ENCODE measurements at regions not wholly inside any gene's neighbourhood (a gene's known extent, or its start where the extent isn't known, plus 50 kb on each side); places are given as distances from the start of the nearest gene placed in this dataset.

DNA sequence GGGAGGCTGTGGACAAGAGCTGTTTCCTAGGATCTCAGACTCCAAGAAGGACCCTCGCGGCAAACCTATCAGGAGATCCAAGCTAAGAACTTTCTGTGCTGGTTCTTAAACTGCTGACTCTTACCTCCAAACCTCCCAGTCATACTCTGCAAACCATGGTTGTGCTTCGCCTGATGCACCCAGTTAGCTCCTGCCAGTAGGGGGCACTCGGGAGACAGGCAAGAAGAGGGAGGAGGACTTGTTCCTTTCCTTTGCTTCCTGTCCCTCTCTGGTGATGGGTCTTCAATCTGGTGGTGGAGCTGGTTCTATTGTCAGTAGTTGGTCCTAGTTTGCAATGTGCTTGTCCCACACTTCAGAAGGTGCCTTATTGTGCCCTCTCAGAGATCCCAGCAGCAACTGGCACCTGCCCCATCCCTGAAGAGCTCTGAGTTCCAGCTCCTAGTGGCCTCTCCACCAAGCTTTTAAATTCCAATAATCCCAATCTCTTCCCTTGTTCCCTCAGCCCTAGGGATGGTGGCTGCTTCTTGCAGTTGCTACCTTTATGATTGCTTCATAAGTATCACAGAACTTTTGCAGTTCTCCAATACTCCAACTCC lies 113.5 kb upstream of the RPL38 start:
- H3K27ac Mint-ChIP-seq (ENCODE audit: unreplicated experiment) = no peak overlapping the region
- H3K4me1 Mint-ChIP-seq (ENCODE audit: unreplicated experiment) = no peaks in the 10 kb centered on the region
- no peaks in the 10 kb centered on the region for H3K9me3 Mint-ChIP-seq (ENCODE audit: unreplicated experiment)
- DNase-seq (ENCODE audit: low spot score) = peak; percentile 54
- TF ChIP-seq, protein P1, sequence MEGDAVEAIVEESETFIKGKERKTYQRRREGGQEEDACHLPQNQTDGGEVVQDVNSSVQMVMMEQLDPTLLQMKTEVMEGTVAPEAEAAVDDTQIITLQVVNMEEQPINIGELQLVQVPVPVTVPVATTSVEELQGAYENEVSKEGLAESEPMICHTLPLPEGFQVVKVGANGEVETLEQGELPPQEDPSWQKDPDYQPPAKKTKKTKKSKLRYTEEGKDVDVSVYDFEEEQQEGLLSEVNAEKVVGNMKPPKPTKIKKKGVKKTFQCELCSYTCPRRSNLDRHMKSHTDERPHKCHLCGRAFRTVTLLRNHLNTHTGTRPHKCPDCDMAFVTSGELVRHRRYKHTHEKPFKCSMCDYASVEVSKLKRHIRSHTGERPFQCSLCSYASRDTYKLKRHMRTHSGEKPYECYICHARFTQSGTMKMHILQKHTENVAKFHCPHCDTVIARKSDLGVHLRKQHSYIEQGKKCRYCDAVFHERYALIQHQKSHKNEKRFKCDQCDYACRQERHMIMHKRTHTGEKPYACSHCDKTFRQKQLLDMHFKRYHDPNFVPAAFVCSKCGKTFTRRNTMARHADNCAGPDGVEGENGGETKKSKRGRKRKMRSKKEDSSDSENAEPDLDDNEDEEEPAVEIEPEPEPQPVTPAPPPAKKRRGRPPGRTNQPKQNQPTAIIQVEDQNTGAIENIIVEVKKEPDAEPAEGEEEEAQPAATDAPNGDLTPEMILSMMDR (IDR thresholded peaks at IDR 0.05; ENCODE audit: unreplicated experiment) = peak; percentile 49
- H3K27me3 Mint-ChIP-seq (ENCODE audit: unreplicated experiment) = no peaks in the 10 kb centered on the region
- no peak overlapping the region for H3K4me3 Mint-ChIP-seq (ENCODE audit: unreplicated experiment)
- H3K36me3 Mint-ChIP-seq (ENCODE audit: low read depth, unreplicated experiment) = peaks cover 4% of the 10 kb centered on the region

DNA sequence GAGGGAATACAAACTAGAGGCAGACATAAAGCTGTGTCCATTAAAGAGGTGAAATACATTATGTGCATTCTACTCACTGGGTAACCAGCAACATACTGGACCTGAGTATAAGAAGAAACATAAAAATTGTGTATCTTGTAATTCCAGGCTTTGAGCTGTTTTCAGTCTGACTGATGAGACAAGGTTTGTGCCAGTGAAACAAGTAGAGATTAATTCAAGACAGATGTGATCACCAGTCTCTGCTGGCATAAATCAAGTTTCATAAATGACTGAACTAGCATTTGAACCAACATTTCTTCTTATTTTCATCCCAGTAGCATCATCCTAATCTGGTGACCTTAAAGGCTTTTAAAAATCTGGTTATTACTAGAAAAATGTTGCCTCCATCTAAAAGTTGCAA lies 108.8 kb upstream of the RPL38 start:
- no peaks in the 10 kb centered on the region for H3K9me3 Mint-ChIP-seq (ENCODE audit: unreplicated experiment)
- TF ChIP-seq, protein P1 (IDR thresholded peaks at IDR 0.05; ENCODE audit: unreplicated experiment) = no peak
- no peak overlapping the region for H3K27ac Mint-ChIP-seq (ENCODE audit: unreplicated experiment)
- no peak overlapping the region for H3K4me3 Mint-ChIP-seq (ENCODE audit: unreplicated experiment)
- H3K27me3 Mint-ChIP-seq (ENCODE audit: unreplicated experiment) = no peaks in the 10 kb centered on the region
- H3K4me1 Mint-ChIP-seq (ENCODE audit: unreplicated experiment) = no peaks in the 10 kb centered on the region
- peaks cover 4% of the 10 kb centered on the region for H3K36me3 Mint-ChIP-seq (ENCODE audit: low read depth, unreplicated experiment)
- DNase-seq (ENCODE audit: low spot score) = no peak

DNA sequence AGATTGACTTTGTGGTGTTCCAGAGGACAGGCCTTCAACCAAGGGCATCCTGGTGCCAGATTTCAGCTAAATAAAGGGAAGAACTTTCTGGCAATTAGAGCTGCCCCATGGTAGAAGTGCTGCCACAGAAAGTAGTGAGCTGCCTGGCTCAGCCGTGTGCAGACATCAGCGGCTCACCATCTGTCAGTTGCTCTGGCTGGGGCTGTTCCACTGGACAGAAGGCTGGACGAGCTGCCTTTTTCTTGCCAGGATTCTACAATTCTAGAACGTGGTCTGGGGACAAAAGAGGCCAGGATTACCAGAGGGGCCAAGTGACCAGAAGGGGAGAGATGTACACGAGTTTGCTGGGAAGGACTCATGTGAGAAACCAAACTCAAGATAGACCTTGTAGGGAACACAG lies 107.0 kb upstream of the RPL38 start:
- Mint-ChIP-seq H3K4me3 (ENCODE audit: unreplicated experiment) (no peak overlapping the region), H3K27ac (ENCODE audit: unreplicated experiment) (no peak overlapping the region), H3K4me1 (ENCODE audit: unreplicated experiment) (peaks cover 4% of the 10 kb centered on the region)

DNA sequence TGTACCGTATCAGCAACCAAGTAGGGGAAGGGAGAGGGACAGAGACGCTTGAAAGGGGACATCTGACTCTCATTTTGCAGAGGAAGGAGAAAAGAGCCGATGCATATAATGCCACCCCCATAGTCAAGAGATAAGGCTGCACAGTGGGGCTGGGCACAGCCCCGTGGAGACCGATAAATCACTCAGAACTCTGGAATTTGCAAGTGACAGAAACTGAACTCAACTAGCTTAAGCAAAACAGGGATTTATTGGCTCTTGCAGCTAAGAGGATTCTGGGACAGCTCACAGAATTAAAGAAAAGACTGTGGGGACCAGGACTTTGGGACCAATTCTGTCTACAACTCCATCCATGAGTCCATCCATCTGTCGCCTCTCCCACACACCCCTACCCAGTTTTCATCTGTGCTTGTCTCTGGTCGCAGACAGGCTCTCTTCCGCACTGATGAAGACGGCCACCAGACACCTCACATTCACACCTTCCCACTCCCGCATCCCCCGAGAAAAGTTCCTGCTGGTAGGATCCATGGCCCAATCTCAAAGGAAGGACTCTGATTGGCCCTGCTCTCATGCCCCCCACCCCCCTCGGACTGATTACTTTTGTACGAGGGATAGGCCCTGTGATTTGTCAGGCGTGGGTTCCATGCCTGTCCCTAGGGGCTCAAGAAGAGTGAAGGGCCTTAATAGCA lies 105.9 kb upstream of the RPL38 start:
- TF ChIP-seq, protein P1 (IDR thresholded peaks at IDR 0.05; ENCODE audit: unreplicated experiment) = no peak
- no peaks in the 10 kb centered on the region for H3K9me3 Mint-ChIP-seq (ENCODE audit: unreplicated experiment)
- no peak overlapping the region for H3K27ac Mint-ChIP-seq (ENCODE audit: unreplicated experiment)
- H3K36me3 Mint-ChIP-seq (ENCODE audit: low read depth, unreplicated experiment) = peaks cover 4% of the 10 kb centered on the region
- H3K4me3 Mint-ChIP-seq (ENCODE audit: unreplicated experiment) = no peak overlapping the region
- H3K4me1 Mint-ChIP-seq (ENCODE audit: unreplicated experiment) = peaks cover 4% of the 10 kb centered on the region
- no peak for DNase-seq (ENCODE audit: low spot score)
- H3K27me3 Mint-ChIP-seq (ENCODE audit: unreplicated experiment) = peaks cover 1% of the 10 kb centered on the region

More for the DNA sequence above, 107.0 kb upstream of the RPL38 start:
- Mint-ChIP-seq H3K27me3 (ENCODE audit: unreplicated experiment) (no peaks in the 10 kb centered on the region), H3K9me3 (ENCODE audit: unreplicated experiment) (no peaks in the 10 kb centered on the region), H3K36me3 (ENCODE audit: low read depth, unreplicated experiment) (peaks cover 4% of the 10 kb centered on the region)
- no peak for DNase-seq (ENCODE audit: low spot score)
- TF ChIP-seq, protein P1 (IDR thresholded peaks at IDR 0.05; ENCODE audit: unreplicated experiment) = no peak

Measured in endothelial cell (in vitro differentiated cells).